Activated naive CD8-positive, alpha-beta T cell (primary cell): ENCODE measurements at regions not wholly inside any gene's neighbourhood (a gene's known extent, or its start where the extent isn't known, plus 50 kb on each side); places are given as distances from the start of the nearest gene placed in this dataset.
"Not testable (repeated sequence)": the region's sequence is repeated elsewhere in the genome, so short reads cannot be mapped to it uniquely, and the experiment has no call there.

Experiments used
- H3K27ac Mint-ChIP-seq: one replicate; pipeline ENCODE4 v1.8.0; 2021; ENCODE audit warnings: mixed read lengths
- H3K27me3 Mint-ChIP-seq: one replicate; pipeline ENCODE4 v1.8.0; 2021; ENCODE audit warnings: mixed read lengths
- H3K36me3 Mint-ChIP-seq: one replicate; pipeline ENCODE4 v1.8.0; 2021; ENCODE audit warnings: mixed read lengths
- H3K4me1 Mint-ChIP-seq: one replicate; pipeline ENCODE4 v1.8.0; 2021; ENCODE audit warnings: low read depth, mixed read lengths
- H3K4me3 Mint-ChIP-seq: one replicate; pipeline ENCODE4 v1.8.0; 2021; ENCODE audit warnings: mild to moderate bottlenecking, mixed read lengths
- H3K9me3 Mint-ChIP-seq: one replicate; pipeline ENCODE4 v1.8.0; 2021; ENCODE audit warnings: low read depth, mixed read lengths

- no peak overlapping the region for H3K4me3 Mint-ChIP-seq
- no peaks in the 10 kb centered on the region for H3K27me3 Mint-ChIP-seq
- H3K4me1 Mint-ChIP-seq = no peaks in the 10 kb centered on the region
- no peak overlapping the region for H3K27ac Mint-ChIP-seq
- H3K9me3 Mint-ChIP-seq = no peaks in the 10 kb centered on the region
- H3K36me3 Mint-ChIP-seq = no peaks in the 10 kb centered on the region
Measured at GRCh38 chr18:71322201-71322600, 1033.4 kb downstream of the SOCS6 start.

DNA sequence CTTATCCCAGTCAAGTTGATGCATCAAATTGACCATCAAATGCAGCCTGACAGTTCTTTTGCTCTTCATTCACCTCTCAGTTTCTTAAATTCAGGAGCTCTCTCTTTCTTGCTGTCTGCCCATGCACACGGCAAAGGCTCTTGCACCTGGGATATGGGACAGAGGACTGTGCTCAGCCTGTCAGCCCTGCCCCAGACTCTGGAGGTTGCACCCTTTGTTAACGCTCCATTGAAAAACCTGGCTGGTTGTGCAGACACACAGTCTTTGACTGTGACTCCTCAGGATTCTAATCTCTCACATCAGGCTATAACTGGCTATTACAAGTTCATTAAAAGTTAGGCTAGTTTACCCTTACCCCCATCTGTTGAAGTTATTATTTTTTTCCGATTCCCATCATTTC lies 1032.5 kb downstream of the SOCS6 start:
- H3K4me3 Mint-ChIP-seq = no peak overlapping the region
- no peaks in the 10 kb centered on the region for H3K4me1 Mint-ChIP-seq
- no peaks in the 10 kb centered on the region for H3K36me3 Mint-ChIP-seq
- no peaks in the 10 kb centered on the region for H3K27me3 Mint-ChIP-seq
- H3K27ac Mint-ChIP-seq = no peak overlapping the region
- H3K9me3 Mint-ChIP-seq = no peaks in the 10 kb centered on the region

GRCh38 chr18:71304856-71305255 lies 1016.0 kb downstream of the SOCS6 start:
- no peaks in the 10 kb centered on the region for H3K27me3 Mint-ChIP-seq
- H3K9me3 Mint-ChIP-seq = no peaks in the 10 kb centered on the region
- no peaks in the 10 kb centered on the region for H3K4me1 Mint-ChIP-seq
- no peak overlapping the region for H3K27ac Mint-ChIP-seq
- no peak overlapping the region for H3K4me3 Mint-ChIP-seq
- H3K36me3 Mint-ChIP-seq = no peaks in the 10 kb centered on the region

GRCh38 chr18:71303743-71304142 lies 1014.9 kb downstream of the SOCS6 start:
- H3K4me1 Mint-ChIP-seq, H3K4me3 Mint-ChIP-seq, H3K9me3 Mint-ChIP-seq, H3K27me3 Mint-ChIP-seq, H3K36me3 Mint-ChIP-seq, H3K27ac Mint-ChIP-seq: not testable (repeated sequence)

DNA sequence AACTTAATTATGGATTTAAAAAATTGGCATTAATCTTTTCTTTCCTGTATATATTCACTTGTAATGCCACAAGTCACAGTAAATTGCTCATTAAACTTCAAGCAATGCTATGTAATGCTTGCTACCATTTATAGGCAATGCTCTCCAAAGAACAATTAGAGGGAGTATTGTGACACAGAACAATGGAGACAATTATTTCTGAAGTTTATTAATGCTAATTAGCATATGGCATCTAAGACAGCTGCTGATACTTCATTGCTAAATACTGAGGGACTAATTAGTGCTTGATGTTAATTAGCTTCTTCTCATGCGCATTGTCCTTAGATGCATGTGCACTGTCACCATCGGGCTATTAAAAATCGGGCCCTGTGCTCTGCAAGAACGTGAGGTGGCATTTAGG lies 1012.8 kb downstream of the SOCS6 start:
- Mint-ChIP-seq H3K9me3 (no peaks in the 10 kb centered on the region), H3K27ac (no peak overlapping the region), H3K27me3 (no peaks in the 10 kb centered on the region), H3K4me3 (no peak overlapping the region), H3K4me1 (no peaks in the 10 kb centered on the region), H3K36me3 (no peaks in the 10 kb centered on the region)

DNA sequence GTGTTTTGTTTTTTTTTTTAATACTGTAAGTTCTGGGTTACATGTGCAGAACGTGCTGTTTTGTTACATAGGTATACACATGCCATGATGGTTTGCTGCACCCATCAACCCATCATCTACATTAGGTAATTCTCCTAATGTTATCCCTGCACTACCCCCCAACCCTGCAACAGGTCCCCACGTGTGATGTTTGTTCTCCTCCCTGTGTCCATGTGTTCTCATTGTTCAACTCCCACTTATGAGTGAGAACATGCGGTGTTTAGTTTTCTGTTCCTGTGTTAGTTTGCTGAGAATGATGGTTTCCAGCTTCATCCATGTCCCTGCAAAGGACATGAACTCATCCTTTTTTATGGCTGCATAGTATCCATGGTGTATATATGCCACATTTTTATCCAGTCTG lies 1005.4 kb downstream of the SOCS6 start:
- not testable (repeated sequence) for H3K4me3 Mint-ChIP-seq, H3K36me3 Mint-ChIP-seq

GRCh38 chr18:71293322-71293721 lies 1004.5 kb downstream of the SOCS6 start:
- no peaks in the 10 kb centered on the region for H3K4me1 Mint-ChIP-seq
- H3K4me3 Mint-ChIP-seq = no peak overlapping the region
- no peaks in the 10 kb centered on the region for H3K36me3 Mint-ChIP-seq
- no peaks in the 10 kb centered on the region for H3K9me3 Mint-ChIP-seq
- H3K27ac Mint-ChIP-seq = no peak overlapping the region
- H3K27me3 Mint-ChIP-seq = no peaks in the 10 kb centered on the region

More for the DNA sequence above, 1005.4 kb downstream of the SOCS6 start:
- not testable (repeated sequence) for H3K4me1 Mint-ChIP-seq, H3K27me3 Mint-ChIP-seq, H3K27ac Mint-ChIP-seq, H3K9me3 Mint-ChIP-seq

- Mint-ChIP-seq H3K9me3 (no peaks in the 10 kb centered on the region), H3K4me1 (no peaks in the 10 kb centered on the region), H3K4me3 (no peak overlapping the region), H3K27me3 (no peaks in the 10 kb centered on the region), H3K36me3 (no peaks in the 10 kb centered on the region), H3K27ac (no peak overlapping the region)
Measured at GRCh38 chr18:71287268-71287667, 998.4 kb downstream of the SOCS6 start.

- no peak overlapping the region for H3K4me3 Mint-ChIP-seq
- H3K4me1 Mint-ChIP-seq = no peaks in the 10 kb centered on the region
- no peaks in the 10 kb centered on the region for H3K27me3 Mint-ChIP-seq
- no peaks in the 10 kb centered on the region for H3K9me3 Mint-ChIP-seq
- no peaks in the 10 kb centered on the region for H3K36me3 Mint-ChIP-seq
- H3K27ac Mint-ChIP-seq = no peak overlapping the region
Measured at GRCh38 chr18:71252351-71252865, 963.6 kb downstream of the SOCS6 start.

DNA sequence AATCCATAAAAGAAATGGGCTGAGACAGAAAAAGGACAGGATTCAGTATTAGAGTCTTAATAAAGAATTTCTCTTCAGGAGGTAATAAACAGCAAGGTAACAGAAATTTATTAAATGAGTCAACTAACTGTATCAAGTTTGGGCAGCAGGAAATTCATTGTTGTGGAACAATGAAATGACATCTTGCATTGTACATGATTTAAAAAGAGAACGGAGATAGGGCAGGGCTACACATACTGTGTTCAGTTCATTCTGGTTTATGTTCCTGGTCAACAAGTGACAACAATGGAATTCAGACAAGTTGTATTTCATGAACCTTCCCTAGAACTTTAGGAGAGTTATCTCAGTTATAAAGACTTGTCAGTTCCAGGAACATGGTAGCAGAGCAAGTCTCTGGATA lies 961.3 kb downstream of the SOCS6 start:
- no peak overlapping the region for H3K4me3 Mint-ChIP-seq
- H3K36me3 Mint-ChIP-seq = no peaks in the 10 kb centered on the region
- no peaks in the 10 kb centered on the region for H3K9me3 Mint-ChIP-seq
- H3K27me3 Mint-ChIP-seq = no peaks in the 10 kb centered on the region
- H3K27ac Mint-ChIP-seq = no peak overlapping the region
- no peaks in the 10 kb centered on the region for H3K4me1 Mint-ChIP-seq

DNA sequence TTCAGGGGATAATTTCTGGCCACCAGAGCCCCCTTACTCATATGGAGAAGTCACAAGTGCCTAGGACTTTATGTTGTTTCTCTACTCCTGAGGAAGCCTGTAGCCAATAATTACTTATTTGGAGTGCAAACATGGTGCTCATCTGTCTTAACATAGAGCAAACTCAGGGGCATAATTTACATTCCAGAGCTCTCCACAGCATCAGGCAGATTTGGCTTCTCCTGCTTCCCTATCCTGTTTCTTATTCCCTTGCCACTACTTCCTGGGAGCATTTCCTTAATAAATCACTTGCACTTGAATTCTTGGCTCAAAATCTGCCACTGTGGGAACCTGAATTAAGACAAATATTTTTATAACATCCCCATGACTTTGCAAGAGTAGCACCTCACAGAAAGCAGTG lies 960.9 kb downstream of the SOCS6 start:
- no peaks in the 10 kb centered on the region for H3K9me3 Mint-ChIP-seq
- no peak overlapping the region for H3K27ac Mint-ChIP-seq
- H3K36me3 Mint-ChIP-seq = no peaks in the 10 kb centered on the region
- no peaks in the 10 kb centered on the region for H3K27me3 Mint-ChIP-seq
- H3K4me1 Mint-ChIP-seq = no peaks in the 10 kb centered on the region
- H3K4me3 Mint-ChIP-seq = no peak overlapping the region

DNA sequence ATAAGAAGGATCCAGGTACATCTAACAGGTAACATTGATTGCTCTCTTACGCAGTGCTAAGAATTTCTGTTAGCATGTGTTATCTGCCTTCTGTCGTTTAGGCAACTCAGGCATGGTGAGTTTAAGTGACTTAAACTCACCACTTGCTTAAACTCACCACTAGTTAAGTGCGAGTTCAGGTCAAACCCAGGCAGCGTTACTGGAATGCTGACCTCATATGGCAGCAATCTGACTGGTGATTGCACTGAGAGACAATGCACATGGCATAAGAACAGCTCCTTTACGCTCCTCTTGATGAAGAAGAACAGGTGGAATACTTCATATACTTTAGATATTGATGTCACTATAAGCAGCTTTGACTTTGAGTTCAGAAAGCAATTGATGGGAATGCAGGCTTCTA lies 954.1 kb downstream of the SOCS6 start:
- Mint-ChIP-seq H3K9me3 (no peaks in the 10 kb centered on the region), H3K36me3 (no peaks in the 10 kb centered on the region), H3K27me3 (no peaks in the 10 kb centered on the region), H3K27ac (no peak overlapping the region), H3K4me1 (no peaks in the 10 kb centered on the region), H3K4me3 (no peak overlapping the region)

GRCh38 chr18:71238974-71239624 lies 950.3 kb downstream of the SOCS6 start:
- no peak overlapping the region for H3K27ac Mint-ChIP-seq
- no peaks in the 10 kb centered on the region for H3K9me3 Mint-ChIP-seq
- H3K4me3 Mint-ChIP-seq = no peak overlapping the region
- no peaks in the 10 kb centered on the region for H3K4me1 Mint-ChIP-seq
- no peaks in the 10 kb centered on the region for H3K36me3 Mint-ChIP-seq
- no peaks in the 10 kb centered on the region for H3K27me3 Mint-ChIP-seq

GRCh38 chr18:71237641-71238040 lies 948.8 kb downstream of the SOCS6 start:
- H3K27ac Mint-ChIP-seq = no peak overlapping the region
- H3K4me1 Mint-ChIP-seq = no peaks in the 10 kb centered on the region
- H3K4me3 Mint-ChIP-seq = no peak overlapping the region
- no peaks in the 10 kb centered on the region for H3K9me3 Mint-ChIP-seq
- no peaks in the 10 kb centered on the region for H3K36me3 Mint-ChIP-seq
- H3K27me3 Mint-ChIP-seq = no peaks in the 10 kb centered on the region

DNA sequence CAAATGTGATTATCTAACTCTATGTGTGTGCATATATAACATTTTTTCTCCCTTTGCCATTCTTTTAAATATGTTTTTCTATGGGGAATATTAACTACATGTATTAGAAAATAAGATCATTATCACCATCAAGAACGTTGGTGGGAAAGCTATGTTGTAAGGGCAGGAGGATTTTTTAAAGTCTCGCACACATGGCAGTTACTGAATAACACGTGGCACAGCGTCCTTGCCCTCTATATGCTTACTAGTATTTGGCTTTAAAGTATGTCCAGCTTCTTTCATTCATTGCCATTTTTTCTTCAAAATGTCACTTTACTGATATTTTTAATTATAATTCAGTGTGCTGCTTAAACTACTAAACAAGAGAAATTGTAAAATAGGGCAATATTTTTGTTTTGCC lies 944.3 kb downstream of the SOCS6 start:
- Mint-ChIP-seq H3K4me3 (no peak overlapping the region), H3K27ac (no peak overlapping the region), H3K27me3 (no peaks in the 10 kb centered on the region), H3K9me3 (no peaks in the 10 kb centered on the region), H3K4me1 (no peaks in the 10 kb centered on the region), H3K36me3 (no peaks in the 10 kb centered on the region)

- no peaks in the 10 kb centered on the region for H3K27me3 Mint-ChIP-seq
- H3K9me3 Mint-ChIP-seq = no peaks in the 10 kb centered on the region
- no peak overlapping the region for H3K4me3 Mint-ChIP-seq
- no peaks in the 10 kb centered on the region for H3K36me3 Mint-ChIP-seq
- no peak overlapping the region for H3K27ac Mint-ChIP-seq
- no peaks in the 10 kb centered on the region for H3K4me1 Mint-ChIP-seq
Measured at GRCh38 chr18:71223486-71223885, 934.6 kb downstream of the SOCS6 start.
